ENCODE measurements at regions not wholly inside any gene's neighbourhood (a gene's known extent, or its start where the extent isn't known, plus 50 kb on each side); places are given as distances from the start of the nearest gene placed in this dataset.

GRCh38 chr6:165800337-165800736 lies 137.3 kb upstream of the PDE10A start (continued):
- TF ChIP-seq, protein P1, sequence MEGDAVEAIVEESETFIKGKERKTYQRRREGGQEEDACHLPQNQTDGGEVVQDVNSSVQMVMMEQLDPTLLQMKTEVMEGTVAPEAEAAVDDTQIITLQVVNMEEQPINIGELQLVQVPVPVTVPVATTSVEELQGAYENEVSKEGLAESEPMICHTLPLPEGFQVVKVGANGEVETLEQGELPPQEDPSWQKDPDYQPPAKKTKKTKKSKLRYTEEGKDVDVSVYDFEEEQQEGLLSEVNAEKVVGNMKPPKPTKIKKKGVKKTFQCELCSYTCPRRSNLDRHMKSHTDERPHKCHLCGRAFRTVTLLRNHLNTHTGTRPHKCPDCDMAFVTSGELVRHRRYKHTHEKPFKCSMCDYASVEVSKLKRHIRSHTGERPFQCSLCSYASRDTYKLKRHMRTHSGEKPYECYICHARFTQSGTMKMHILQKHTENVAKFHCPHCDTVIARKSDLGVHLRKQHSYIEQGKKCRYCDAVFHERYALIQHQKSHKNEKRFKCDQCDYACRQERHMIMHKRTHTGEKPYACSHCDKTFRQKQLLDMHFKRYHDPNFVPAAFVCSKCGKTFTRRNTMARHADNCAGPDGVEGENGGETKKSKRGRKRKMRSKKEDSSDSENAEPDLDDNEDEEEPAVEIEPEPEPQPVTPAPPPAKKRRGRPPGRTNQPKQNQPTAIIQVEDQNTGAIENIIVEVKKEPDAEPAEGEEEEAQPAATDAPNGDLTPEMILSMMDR (conservative IDR thresholded peaks at IDR 0.05; ENCODE audit: low read depth in 2 of 2): no peak

DNA sequence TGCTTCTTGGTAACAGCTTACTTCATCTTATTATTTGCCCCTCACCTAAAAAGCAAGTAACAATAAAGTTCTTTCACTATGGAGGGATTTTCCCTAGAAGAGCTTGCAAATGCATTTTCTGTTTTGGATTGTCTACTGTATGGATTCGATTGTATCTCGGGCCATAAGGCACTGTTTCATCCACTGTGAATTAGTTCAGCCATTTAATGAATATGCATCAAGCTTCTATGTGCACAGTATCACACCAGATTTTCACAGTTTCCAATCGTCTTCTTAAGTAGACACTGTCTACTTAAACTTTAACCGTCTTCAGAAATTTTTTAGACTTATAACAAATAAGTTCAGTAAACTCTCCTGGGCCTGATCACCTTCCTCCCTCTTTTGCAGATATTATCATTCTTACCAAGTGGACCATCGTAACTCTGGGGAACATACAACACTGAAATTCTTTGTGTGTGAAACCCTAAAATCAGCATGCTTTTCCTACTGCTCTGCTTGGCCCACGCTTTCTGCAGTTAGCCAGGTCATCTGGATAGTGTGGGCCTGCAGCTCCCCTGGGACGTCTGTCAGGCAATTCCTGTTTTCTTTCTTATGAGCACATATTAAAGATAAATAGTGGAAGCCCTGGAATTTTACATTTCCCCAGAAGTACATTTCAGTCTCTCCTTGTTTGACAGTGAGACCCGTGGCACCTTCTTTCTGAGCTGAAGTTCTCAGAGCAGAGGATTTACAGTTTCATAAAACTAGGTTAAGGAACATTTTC lies 136.5 kb upstream of the PDE10A start:
- no peak overlapping the region for H3K4me3 Mint-ChIP-seq
- Histone ChIP-seq H3K4me3 (no peak overlapping the region), H3K4me2 (no peak overlapping the region), H3K36me3 (ENCODE audit: insufficient read depth) (no peaks in the 10 kb centered on the region), H3K79me2 (replicated peaks; ENCODE audit: insufficient read depth) (no peaks in the 10 kb centered on the region), H2AFZ (no peak overlapping the region), H3K9me2 (ENCODE audit: insufficient read depth) (peaks cover under 1% of the 10 kb centered on the region; the same call in 1 of the 2 replicates), H3K27ac (ENCODE audit: low read depth) (no peak overlapping the region), H3F3A (replicated peaks; ENCODE audit: low read depth) (no peaks in the 10 kb centered on the region), H4K20me1 (replicated peaks; ENCODE audit: insufficient read depth) (no peaks in the 10 kb centered on the region), H3K4me1 (ENCODE audit: insufficient read depth) (no peaks in the 10 kb centered on the region; the same call in 1 of the 2 replicates), H3K27me3 (ENCODE audit: insufficient read depth) (peaks cover 17% of the 10 kb centered on the region)
- no peaks in the 10 kb centered on the region for H3K36me3 Mint-ChIP-seq (ENCODE audit: low read depth)
- no peaks in the 10 kb centered on the region for H3K9me3 Mint-ChIP-seq
- H3K27me3 Mint-ChIP-seq (ENCODE audit: insufficient read depth, low read depth, poor library complexity): peaks cover 10% of the 10 kb centered on the region
- ATAC-seq (no peak), DNase-seq (ENCODE audit: low spot score) (no peak)
- H3K27ac Mint-ChIP-seq: no peak overlapping the region
- TF ChIP-seq, protein P1 (conservative IDR thresholded peaks at IDR 0.05; ENCODE audit: low read depth in 2 of 2): no peak
- TF ChIP-seq, protein P2, sequence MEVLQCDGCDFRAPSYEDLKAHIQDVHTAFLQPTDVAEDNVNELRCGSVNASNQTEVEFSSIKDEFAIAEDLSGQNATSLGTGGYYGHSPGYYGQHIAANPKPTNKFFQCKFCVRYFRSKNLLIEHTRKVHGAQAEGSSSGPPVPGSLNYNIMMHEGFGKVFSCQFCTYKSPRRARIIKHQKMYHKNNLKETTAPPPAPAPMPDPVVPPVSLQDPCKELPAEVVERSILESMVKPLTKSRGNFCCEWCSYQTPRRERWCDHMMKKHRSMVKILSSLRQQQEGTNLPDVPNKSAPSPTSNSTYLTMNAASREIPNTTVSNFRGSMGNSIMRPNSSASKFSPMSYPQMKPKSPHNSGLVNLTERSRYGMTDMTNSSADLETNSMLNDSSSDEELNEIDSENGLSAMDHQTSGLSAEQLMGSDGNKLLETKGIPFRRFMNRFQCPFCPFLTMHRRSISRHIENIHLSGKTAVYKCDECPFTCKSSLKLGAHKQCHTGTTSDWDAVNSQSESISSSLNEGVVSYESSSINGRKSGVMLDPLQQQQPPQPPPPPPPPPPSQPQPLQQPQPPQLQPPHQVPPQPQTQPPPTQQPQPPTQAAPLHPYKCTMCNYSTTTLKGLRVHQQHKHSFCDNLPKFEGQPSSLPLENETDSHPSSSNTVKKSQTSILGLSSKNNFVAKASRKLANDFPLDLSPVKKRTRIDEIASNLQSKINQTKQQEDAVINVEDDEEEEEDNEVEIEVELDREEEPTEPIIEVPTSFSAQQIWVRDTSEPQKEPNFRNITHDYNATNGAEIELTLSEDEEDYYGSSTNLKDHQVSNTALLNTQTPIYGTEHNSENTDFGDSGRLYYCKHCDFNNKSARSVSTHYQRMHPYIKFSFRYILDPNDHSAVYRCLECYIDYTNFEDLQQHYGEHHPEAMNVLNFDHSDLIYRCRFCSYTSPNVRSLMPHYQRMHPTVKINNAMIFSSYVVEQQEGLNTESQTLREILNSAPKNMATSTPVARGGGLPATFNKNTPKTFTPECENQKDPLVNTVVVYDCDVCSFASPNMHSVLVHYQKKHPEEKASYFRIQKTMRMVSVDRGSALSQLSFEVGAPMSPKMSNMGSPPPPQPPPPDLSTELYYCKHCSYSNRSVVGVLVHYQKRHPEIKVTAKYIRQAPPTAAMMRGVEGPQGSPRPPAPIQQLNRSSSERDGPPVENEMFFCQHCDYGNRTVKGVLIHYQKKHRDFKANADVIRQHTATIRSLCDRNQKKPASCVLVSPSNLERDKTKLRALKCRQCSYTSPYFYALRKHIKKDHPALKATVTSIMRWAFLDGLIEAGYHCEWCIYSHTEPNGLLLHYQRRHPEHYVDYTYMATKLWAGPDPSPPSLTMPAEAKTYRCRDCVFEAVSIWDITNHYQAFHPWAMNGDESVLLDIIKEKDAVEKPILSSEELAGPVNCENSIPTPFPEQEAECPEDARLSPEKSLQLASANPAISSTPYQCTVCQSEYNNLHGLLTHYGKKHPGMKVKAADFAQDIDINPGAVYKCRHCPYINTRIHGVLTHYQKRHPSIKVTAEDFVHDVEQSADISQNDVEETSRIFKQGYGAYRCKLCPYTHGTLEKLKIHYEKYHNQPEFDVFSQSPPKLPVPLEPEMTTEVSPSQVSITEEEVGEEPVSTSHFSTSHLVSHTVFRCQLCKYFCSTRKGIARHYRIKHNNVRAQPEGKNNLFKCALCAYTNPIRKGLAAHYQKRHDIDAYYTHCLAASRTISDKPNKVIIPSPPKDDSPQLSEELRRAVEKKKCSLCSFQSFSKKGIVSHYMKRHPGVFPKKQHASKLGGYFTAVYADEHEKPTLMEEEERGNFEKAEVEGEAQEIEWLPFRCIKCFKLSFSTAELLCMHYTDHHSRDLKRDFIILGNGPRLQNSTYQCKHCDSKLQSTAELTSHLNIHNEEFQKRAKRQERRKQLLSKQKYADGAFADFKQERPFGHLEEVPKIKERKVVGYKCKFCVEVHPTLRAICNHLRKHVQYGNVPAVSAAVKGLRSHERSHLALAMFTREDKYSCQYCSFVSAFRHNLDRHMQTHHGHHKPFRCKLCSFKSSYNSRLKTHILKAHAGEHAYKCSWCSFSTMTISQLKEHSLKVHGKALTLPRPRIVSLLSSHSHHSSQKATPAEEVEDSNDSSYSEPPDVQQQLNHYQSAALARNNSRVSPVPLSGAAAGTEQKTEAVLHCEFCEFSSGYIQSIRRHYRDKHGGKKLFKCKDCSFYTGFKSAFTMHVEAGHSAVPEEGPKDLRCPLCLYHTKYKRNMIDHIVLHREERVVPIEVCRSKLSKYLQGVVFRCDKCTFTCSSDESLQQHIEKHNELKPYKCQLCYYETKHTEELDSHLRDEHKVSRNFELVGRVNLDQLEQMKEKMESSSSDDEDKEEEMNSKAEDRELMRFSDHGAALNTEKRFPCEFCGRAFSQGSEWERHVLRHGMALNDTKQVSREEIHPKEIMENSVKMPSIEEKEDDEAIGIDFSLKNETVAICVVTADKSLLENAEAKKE (CRISPR knock-in tag; IDR thresholded peaks at IDR 0.05): no peak
- no peak for TF ChIP-seq STAT1 (IDR thresholded peaks at IDR 0.05; ENCODE audit: unreplicated experiment)
- TF ChIP-seq EZH2 (IDR thresholded peaks at IDR 0.05; ENCODE audit: low read depth, unreplicated experiment): no peak
- no peak for TF ChIP-seq ZNF114 (CRISPR knock-in tag; IDR thresholded peaks at IDR 0.05)
- no peak for TF ChIP-seq POLR2AphosphoS5 (IDR thresholded peaks at IDR 0.05; ENCODE audit: low read depth)
- TF ChIP-seq CREB1 (CRISPR knock-in tag; IDR thresholded peaks at IDR 0.05; ENCODE audit: low read depth): no peak
- no peak for TF ChIP-seq NANOG (IDR thresholded peaks at IDR 0.05; ENCODE audit: borderline replicate concordance)
- no peak for TF ChIP-seq REST (IDR thresholded peaks at IDR 0.05; ENCODE audit: unreplicated experiment)
- TF ChIP-seq EZH2phosphoT487 (IDR thresholded peaks at IDR 0.05; ENCODE audit: unreplicated experiment): no peak
- H3K4me1 Mint-ChIP-seq: peaks cover 3% of the 10 kb centered on the region

Measured in GM23338 (cell line).